Loucy (cell line): ENCODE measurements at regions not wholly inside any gene's neighbourhood (a gene's known extent, or its start where the extent isn't known, plus 50 kb on each side); places are given as distances from the start of the nearest gene placed in this dataset.

Experiments used
- EZH2phosphoT487 ChIP-seq: fragments of 200-600 bp; IDR thresholded peaks from 2 replicates; pipeline ENCODE4 v1.6.1; 2018; ENCODE audit warnings: antibody characterized with exemption, mild to moderate bottlenecking, moderate library complexity, borderline replicate concordance
- TF ChIP-seq, protein P1 (sequence below): fragments of 200-600 bp; sonication (generic); conservative IDR thresholded peaks from 2 replicates; pipeline ENCODE4 v1.5.1; 2014; ENCODE audit warnings: mild to moderate bottlenecking, antibody characterized with exemption, low read length

DNA sequence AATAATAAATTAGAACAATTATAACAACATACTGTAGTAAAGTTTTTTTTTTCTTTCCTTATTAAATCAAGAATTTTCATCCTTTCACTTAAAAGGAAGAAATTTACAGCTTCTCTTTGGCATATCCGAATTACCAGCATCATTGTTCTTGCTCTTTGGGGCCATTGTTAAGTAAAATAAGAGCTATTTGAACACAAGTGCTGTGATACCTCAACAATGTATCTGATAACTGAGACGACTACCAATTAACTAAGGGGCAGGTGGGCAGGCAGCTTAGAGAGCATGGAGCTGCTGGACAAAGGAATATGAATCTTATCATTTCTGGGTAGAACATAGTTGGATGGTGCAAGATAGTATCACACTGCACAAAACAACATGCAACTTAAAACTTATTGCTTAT, 719.9 kb upstream of the TMPRSS15 start:
- TF ChIP-seq, protein P1, sequence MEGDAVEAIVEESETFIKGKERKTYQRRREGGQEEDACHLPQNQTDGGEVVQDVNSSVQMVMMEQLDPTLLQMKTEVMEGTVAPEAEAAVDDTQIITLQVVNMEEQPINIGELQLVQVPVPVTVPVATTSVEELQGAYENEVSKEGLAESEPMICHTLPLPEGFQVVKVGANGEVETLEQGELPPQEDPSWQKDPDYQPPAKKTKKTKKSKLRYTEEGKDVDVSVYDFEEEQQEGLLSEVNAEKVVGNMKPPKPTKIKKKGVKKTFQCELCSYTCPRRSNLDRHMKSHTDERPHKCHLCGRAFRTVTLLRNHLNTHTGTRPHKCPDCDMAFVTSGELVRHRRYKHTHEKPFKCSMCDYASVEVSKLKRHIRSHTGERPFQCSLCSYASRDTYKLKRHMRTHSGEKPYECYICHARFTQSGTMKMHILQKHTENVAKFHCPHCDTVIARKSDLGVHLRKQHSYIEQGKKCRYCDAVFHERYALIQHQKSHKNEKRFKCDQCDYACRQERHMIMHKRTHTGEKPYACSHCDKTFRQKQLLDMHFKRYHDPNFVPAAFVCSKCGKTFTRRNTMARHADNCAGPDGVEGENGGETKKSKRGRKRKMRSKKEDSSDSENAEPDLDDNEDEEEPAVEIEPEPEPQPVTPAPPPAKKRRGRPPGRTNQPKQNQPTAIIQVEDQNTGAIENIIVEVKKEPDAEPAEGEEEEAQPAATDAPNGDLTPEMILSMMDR, result no peak
- no peak for TF ChIP-seq EZH2phosphoT487
